Astrocyte (in vitro differentiated cells and primary cell): ENCODE measurements at regions not wholly inside any gene's neighbourhood (a gene's known extent, or its start where the extent isn't known, plus 50 kb on each side); places are given as distances from the start of the nearest gene placed in this dataset.

Experiments
- CTCF ChIP-seq: IDR thresholded peaks from 2 replicates; pipeline ENCODE4 v1.5.1; 2011; ENCODE audit warnings: low read depth, mild to moderate bottlenecking, inconsistent platforms, low read length, moderate library complexity; ENCODE audit not compliant: insufficient read depth
- EZH2 ChIP-seq: IDR thresholded peaks from 2 replicates; pipeline ENCODE4 v1.6.1; 2012; ENCODE audit warnings: mild to moderate bottlenecking, low read length, inconsistent platforms; ENCODE audit not compliant: insufficient read depth

GRCh38 chr10:111266165-111266564 is 189.3 kb downstream of the ADRA2A start:
- TF ChIP-seq EZH2 (no peak), CTCF (no peak)
